GM18517 (cell line): ENCODE measurements at regions not wholly inside any gene's neighbourhood (a gene's known extent, or its start where the extent isn't known, plus 50 kb on each side); places are given as distances from the start of the nearest gene placed in this dataset.

Experiments
- ATAC-seq: cut with Tn5 transposase; IDR thresholded peaks from one replicate; pipeline ENCODE4 v1.9.1; 2021; ENCODE audit warnings: mild to moderate bottlenecking, moderate library complexity; ENCODE audit not compliant: unreplicated experiment

DNA sequence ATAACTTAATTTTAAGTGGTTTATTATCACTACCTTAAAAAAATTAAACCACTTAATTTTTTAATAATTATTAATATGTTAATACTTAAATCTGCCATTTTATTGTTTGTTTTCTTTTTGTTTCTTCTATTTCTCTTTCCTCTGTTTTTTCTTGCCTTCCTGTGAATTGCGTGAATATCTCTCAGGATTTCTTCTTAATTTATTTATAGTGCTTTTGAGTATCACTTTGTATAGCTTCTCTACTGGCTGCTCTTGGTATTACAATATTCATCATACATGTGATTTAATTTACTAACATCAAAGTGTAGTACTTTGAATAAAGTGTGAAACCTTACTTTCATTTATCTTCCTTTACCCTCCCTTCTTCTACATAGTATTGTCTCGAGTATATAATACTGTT is 349.5 kb upstream of the CPXCR1 start:
- no peak for ATAC-seq

DNA sequence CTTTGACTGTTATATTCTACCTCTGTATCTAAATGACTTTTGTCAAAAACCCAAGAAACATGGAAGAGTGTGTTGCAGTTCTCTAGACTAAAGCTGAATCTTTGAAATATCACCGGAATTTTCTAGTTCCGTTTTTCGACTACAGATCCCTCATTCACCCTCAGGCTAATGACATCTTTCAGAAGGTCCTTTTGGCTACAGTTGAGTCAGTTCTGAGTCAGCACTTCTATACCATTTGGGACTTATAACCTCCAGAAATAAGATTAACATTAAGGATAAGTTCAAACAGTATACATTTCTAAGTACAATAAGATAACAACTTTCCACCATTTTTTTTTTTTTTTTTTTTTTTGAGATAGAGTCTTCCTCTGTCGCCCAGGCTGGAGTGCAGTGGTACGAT is 331.0 kb upstream of the CPXCR1 start:
- no peak for ATAC-seq

DNA sequence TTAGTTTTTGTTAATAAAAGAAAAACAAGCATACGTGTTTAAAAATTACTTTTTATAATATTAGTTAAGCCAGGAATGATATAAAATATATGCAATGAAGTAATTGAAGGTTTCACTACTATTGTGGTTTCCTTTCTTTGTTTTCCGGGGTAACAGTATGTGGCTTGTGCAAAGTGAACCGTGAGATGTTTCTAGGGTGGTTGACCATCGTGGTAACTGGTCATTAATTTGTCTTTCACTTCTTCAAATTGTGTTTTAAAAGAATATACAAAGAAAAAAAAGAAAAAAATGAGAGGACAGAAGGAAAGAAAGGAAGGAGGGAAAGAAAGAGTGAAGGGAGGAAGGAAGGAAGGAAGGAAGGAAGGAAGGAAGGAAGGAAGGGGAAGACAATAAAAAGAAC is 330.1 kb upstream of the CPXCR1 start:
- no peak for ATAC-seq

GRCh38 chrX:88424071-88424470 is 323.0 kb upstream of the CPXCR1 start:
- ATAC-seq = no peak

DNA sequence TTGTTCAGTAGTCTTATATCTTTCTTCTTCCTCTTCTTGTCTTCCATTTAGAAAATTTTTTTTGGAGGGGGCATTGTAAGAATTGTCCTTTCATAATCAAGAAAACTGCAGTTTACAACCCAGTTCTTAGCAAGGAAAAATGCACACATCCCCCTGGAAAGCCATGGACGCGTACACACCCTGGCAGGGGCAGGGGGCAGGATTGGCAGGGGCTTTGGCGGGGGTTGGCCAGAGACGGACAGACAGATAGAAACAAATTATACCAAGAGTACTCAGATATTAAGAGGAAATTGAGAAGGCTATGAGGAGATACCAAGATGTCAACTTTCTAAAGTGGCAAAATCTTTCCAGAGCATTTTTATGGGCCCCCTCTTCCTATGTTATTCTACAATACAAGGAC is 322.5 kb upstream of the CPXCR1 start:
- no peak for ATAC-seq

DNA sequence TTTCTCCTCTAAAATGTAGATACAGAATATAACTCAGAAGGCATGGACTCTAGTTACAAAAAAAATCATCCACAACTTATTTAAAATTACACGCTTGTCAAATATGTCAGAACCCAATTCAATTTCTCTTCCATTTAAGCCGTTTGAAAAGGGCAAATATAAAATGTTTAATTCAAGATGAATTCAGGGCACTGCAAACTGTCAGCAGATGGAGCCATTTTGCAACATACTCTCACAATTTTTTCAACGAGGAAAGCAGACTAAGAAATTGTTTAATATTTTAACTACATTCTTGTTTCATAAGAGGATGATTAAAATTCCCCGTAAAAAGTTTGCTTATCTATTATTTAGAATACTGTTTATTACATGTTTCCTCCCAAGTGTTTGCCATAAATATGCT is 321.3 kb upstream of the CPXCR1 start:
- no peak for ATAC-seq

DNA sequence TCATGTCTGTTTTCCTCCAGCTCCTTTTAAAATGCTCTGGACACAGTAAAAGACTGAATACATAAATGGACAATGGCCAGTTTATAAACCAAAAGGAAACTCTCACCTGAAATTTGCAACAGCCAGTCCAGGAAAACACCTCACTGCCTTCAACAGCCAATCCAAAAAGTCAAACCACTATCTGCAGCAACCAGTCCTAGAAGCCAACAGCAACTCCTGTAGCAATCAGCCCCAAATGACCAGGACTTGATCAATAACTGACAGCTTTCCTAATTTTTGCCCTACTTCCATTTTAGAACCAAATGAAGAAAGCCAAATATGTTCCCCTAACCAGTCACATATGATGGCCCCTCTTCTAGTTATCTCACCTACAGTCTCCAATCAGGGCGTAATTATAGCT is 309.5 kb upstream of the CPXCR1 start:
- no peak for ATAC-seq

- ATAC-seq = no peak
Measured at GRCh38 chrX:88438209-88438608, 308.8 kb upstream of the CPXCR1 start.

GRCh38 chrX:88439935-88440334 is 307.1 kb upstream of the CPXCR1 start:
- no peak for ATAC-seq
